ENCODE measurements at regions not wholly inside any gene's neighbourhood (a gene's known extent, or its start where the extent isn't known, plus 50 kb on each side); places are given as distances from the start of the nearest gene placed in this dataset.

- WGBS (ENCODE audit: extremely low coverage, insufficient coverage, insufficient read length) = no CpG with 5 or more reads among the region's 2 CpGs
- Histone ChIP-seq H2AFZ (ENCODE audit: insufficient read depth, low read length, poor library complexity) (no peak overlapping the region), H3K36me3 (ENCODE audit: control insufficient read depth in 1 of 2, insufficient read depth in 2 of 2, low read length in 2 of 2) (no peaks in the 10 kb centered on the region), H2BK120ac (ENCODE audit: insufficient read depth, low read length, poor library complexity) (no peak overlapping the region), H3K14ac (ENCODE audit: low read length) (no peak overlapping the region), H2AK5ac (ENCODE audit: low read length) (no peak overlapping the region), H4K12ac (ENCODE audit: low read depth, low read length) (no peak overlapping the region), H3K4me3 (ENCODE audit: low read depth, low read length) (no peak overlapping the region), H3K79me2 (ENCODE audit: control insufficient read depth, insufficient read depth, low read length, poor library complexity) (no peaks in the 10 kb centered on the region), H2BK5ac (ENCODE audit: low read depth, low read length, poor library complexity) (no peak overlapping the region), H3K4me2 (ENCODE audit: low read length) (no peak overlapping the region), H3K18ac (ENCODE audit: low read length) (no peak overlapping the region), H3K27ac (ENCODE audit: low read depth, low read length) (no peak overlapping the region), H3K9ac (ENCODE audit: low read length) (no peak overlapping the region), H4K8ac (ENCODE audit: low read depth, low read length) (no peak overlapping the region), H3K23ac (ENCODE audit: low read length) (no peak overlapping the region), H3K4ac (ENCODE audit: low read depth, low read length) (no peak overlapping the region), H3K9me3 (ENCODE audit: insufficient read depth, low read depth, low read length) (no peaks in the 10 kb centered on the region), H2BK12ac (ENCODE audit: low read length) (no peak overlapping the region), H3K79me1 (ENCODE audit: low read length) (peaks cover 8% of the 10 kb centered on the region), H3K27me3 (ENCODE audit: insufficient read depth, low read length) (no peaks in the 10 kb centered on the region), H3K4me1 (ENCODE audit: control insufficient read depth in 1 of 2, insufficient read depth in 2 of 2, low read length in 2 of 2) (no peaks in the 10 kb centered on the region), H4K91ac (ENCODE audit: low read depth, low read length) (no peak overlapping the region)
- DNase-seq = no peak
Measured at GRCh38 chr2:171227066-171227782, 66.5 kb upstream of the TLK1 start.

GRCh38 chr2:171226461-171226860, 65.8 kb upstream of the TLK1 start:
- no peaks in the 10 kb centered on the region for H3K27me3 ChIP-seq (ENCODE audit: insufficient read depth, low read length)
- H4K12ac ChIP-seq (ENCODE audit: low read depth, low read length) = no peak overlapping the region
- no peak overlapping the region for H2AFZ ChIP-seq (ENCODE audit: insufficient read depth, low read length, poor library complexity)
- H3K4me3 ChIP-seq (ENCODE audit: low read depth, low read length) = no peak overlapping the region
- no peak overlapping the region for H3K4me2 ChIP-seq (ENCODE audit: low read length)
- no peak overlapping the region for H3K4ac ChIP-seq (ENCODE audit: low read depth, low read length)
- H3K9me3 ChIP-seq (ENCODE audit: insufficient read depth, low read depth, low read length) = no peaks in the 10 kb centered on the region
- no peak overlapping the region for H4K8ac ChIP-seq (ENCODE audit: low read depth, low read length)
- H3K18ac ChIP-seq (ENCODE audit: low read length) = no peak overlapping the region
- DNase-seq = no peak
- no peak overlapping the region for H3K27ac ChIP-seq (ENCODE audit: low read depth, low read length)
- peaks cover 8% of the 10 kb centered on the region for H3K79me1 ChIP-seq (ENCODE audit: low read length)
- H3K9ac ChIP-seq (ENCODE audit: low read length) = no peak overlapping the region
- H3K79me2 ChIP-seq (ENCODE audit: control insufficient read depth, insufficient read depth, low read length, poor library complexity) = no peaks in the 10 kb centered on the region
- H3K23ac ChIP-seq (ENCODE audit: low read length) = no peak overlapping the region
- H4K91ac ChIP-seq (ENCODE audit: low read depth, low read length) = no peak overlapping the region
- H2BK120ac ChIP-seq (ENCODE audit: insufficient read depth, low read length, poor library complexity) = no peak overlapping the region
- H2AK5ac ChIP-seq (ENCODE audit: low read length) = no peak overlapping the region
- no peak overlapping the region for H3K14ac ChIP-seq (ENCODE audit: low read length)
- H3K4me1 ChIP-seq (ENCODE audit: control insufficient read depth in 1 of 2, insufficient read depth in 2 of 2, low read length in 2 of 2) = no peaks in the 10 kb centered on the region
- H2BK12ac ChIP-seq (ENCODE audit: low read length) = no peak overlapping the region
- no peak overlapping the region for H2BK5ac ChIP-seq (ENCODE audit: low read depth, low read length, poor library complexity)
- H3K36me3 ChIP-seq (ENCODE audit: control insufficient read depth in 1 of 2, insufficient read depth in 2 of 2, low read length in 2 of 2) = no peaks in the 10 kb centered on the region

- no peak overlapping the region for H2BK12ac ChIP-seq (ENCODE audit: low read length)
- no peak overlapping the region for H2AFZ ChIP-seq (ENCODE audit: insufficient read depth, low read length, poor library complexity)
- H3K27me3 ChIP-seq (ENCODE audit: insufficient read depth, low read length) = no peaks in the 10 kb centered on the region
- H3K36me3 ChIP-seq (ENCODE audit: control insufficient read depth in 1 of 2, insufficient read depth in 2 of 2, low read length in 2 of 2) = no peaks in the 10 kb centered on the region
- DNase-seq = no peak
- H2BK5ac ChIP-seq (ENCODE audit: low read depth, low read length, poor library complexity) = no peak overlapping the region
- no peak overlapping the region for H4K91ac ChIP-seq (ENCODE audit: low read depth, low read length)
- H3K4me1 ChIP-seq (ENCODE audit: control insufficient read depth in 1 of 2, insufficient read depth in 2 of 2, low read length in 2 of 2) = no peaks in the 10 kb centered on the region
- H3K79me1 ChIP-seq (ENCODE audit: low read length) = peaks cover 8% of the 10 kb centered on the region
- no CpG with 5 or more reads among the region's 1 CpG for WGBS (ENCODE audit: extremely low coverage, insufficient coverage, insufficient read length)
- peak overlapping the region; percentile 14 for H3K27ac ChIP-seq (ENCODE audit: low read depth, low read length)
- no peak overlapping the region for H3K4me3 ChIP-seq (ENCODE audit: low read depth, low read length)
- no peak overlapping the region for H3K18ac ChIP-seq (ENCODE audit: low read length)
- no peak overlapping the region for H3K23ac ChIP-seq (ENCODE audit: low read length)
- H2AK5ac ChIP-seq (ENCODE audit: low read length) = no peak overlapping the region
- H3K9ac ChIP-seq (ENCODE audit: low read length) = no peak overlapping the region
- H3K4ac ChIP-seq (ENCODE audit: low read depth, low read length) = no peak overlapping the region
- no peak overlapping the region for H4K12ac ChIP-seq (ENCODE audit: low read depth, low read length)
- H4K8ac ChIP-seq (ENCODE audit: low read depth, low read length) = no peak overlapping the region
- no peaks in the 10 kb centered on the region for H3K79me2 ChIP-seq (ENCODE audit: control insufficient read depth, insufficient read depth, low read length, poor library complexity)
- H3K9me3 ChIP-seq (ENCODE audit: insufficient read depth, low read depth, low read length) = no peaks in the 10 kb centered on the region
- no peak overlapping the region for H3K14ac ChIP-seq (ENCODE audit: low read length)
- no peak overlapping the region for H3K4me2 ChIP-seq (ENCODE audit: low read length)
- H2BK120ac ChIP-seq (ENCODE audit: insufficient read depth, low read length, poor library complexity) = no peak overlapping the region
Measured at GRCh38 chr2:171225989-171226388, 65.3 kb upstream of the TLK1 start.

GRCh38 chr2:171225302-171225980, 64.7 kb upstream of the TLK1 start:
- Histone ChIP-seq H2BK12ac (ENCODE audit: low read length) (no peak overlapping the region), H3K23ac (ENCODE audit: low read length) (no peak overlapping the region), H3K9ac (ENCODE audit: low read length) (no peak overlapping the region), H3K79me1 (ENCODE audit: low read length) (peaks cover 8% of the 10 kb centered on the region), H3K4me1 (ENCODE audit: control insufficient read depth in 1 of 2, insufficient read depth in 2 of 2, low read length in 2 of 2) (no peaks in the 10 kb centered on the region), H3K4me3 (ENCODE audit: low read depth, low read length) (no peak overlapping the region), H4K8ac (ENCODE audit: low read depth, low read length) (no peak overlapping the region), H4K12ac (ENCODE audit: low read depth, low read length) (no peak overlapping the region), H3K36me3 (ENCODE audit: control insufficient read depth in 1 of 2, insufficient read depth in 2 of 2, low read length in 2 of 2) (no peaks in the 10 kb centered on the region), H2AFZ (ENCODE audit: insufficient read depth, low read length, poor library complexity) (no peak overlapping the region), H3K9me3 (ENCODE audit: insufficient read depth, low read depth, low read length) (no peaks in the 10 kb centered on the region), H3K18ac (ENCODE audit: low read length) (no peak overlapping the region), H3K27me3 (ENCODE audit: insufficient read depth, low read length) (no peaks in the 10 kb centered on the region), H3K4ac (ENCODE audit: low read depth, low read length) (no peak overlapping the region), H2AK5ac (ENCODE audit: low read length) (no peak overlapping the region), H2BK120ac (ENCODE audit: insufficient read depth, low read length, poor library complexity) (no peak overlapping the region), H3K27ac (ENCODE audit: low read depth, low read length) (peak overlapping the region; percentile 14), H3K4me2 (ENCODE audit: low read length) (no peak overlapping the region), H2BK5ac (ENCODE audit: low read depth, low read length, poor library complexity) (no peak overlapping the region), H3K79me2 (ENCODE audit: control insufficient read depth, insufficient read depth, low read length, poor library complexity) (no peaks in the 10 kb centered on the region), H3K14ac (ENCODE audit: low read length) (no peak overlapping the region), H4K91ac (ENCODE audit: low read depth, low read length) (no peak overlapping the region)
- no CpG with 5 or more reads among the region's 3 CpGs for WGBS (ENCODE audit: extremely low coverage, insufficient coverage, insufficient read length)
- peak; percentile 69 to 93 for DNase-seq

Data from trophoblast cell (in vitro differentiated cells and primary cell).